ENCODE measurements at regions not wholly inside any gene's neighbourhood (a gene's known extent, or its start where the extent isn't known, plus 50 kb on each side); places are given as distances from the start of the nearest gene placed in this dataset.

DNA sequence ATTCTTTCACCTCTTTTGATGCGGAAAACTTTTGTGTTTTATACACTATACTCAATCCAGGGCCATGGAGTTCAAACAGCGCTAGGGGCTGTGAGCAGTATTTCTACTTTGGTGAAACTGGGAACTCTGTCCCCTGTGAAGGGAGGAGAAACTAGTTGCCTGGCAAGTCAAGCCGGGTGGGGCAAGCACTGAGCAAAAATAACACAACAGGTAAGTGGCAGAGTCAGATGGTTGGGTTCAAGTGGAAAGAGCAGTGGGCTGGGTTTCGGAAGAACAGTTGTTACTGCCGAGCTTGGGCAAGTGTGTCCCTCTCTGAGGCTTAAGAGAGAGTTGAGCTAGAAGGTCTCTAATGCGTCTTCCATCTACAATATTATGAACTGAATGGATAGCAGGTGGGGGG lies 59.7 kb upstream of the ROPN1 start:
- no peaks in the 10 kb centered on the region for H3K36me3 ChIP-seq (ENCODE audit: control insufficient read depth in 2 of 3, insufficient read depth in 3 of 3, low read length in 3 of 3)
- no peak for FAIRE-seq
- intact Hi-C loops (cut with DNase I): no loop called here
- no peak overlapping the region for H3K4me3 ChIP-seq (ENCODE audit: low read length in 3 of 3)
- no peak overlapping the region for H3K27ac ChIP-seq (ENCODE audit: low read depth in 2 of 2, low read length in 2 of 2)
- H3K9me3 ChIP-seq (ENCODE audit: control insufficient read depth in 2 of 3, insufficient read depth in 1 of 3, low read length in 3 of 3): no peaks in the 10 kb centered on the region
- no peaks in the 10 kb centered on the region for H3K4me1 ChIP-seq (ENCODE audit: control insufficient read depth in 2 of 3, insufficient read depth in 2 of 3, low read depth in 1 of 3, low read length in 3 of 3)
- no peak for DNase-seq
- no peaks in the 10 kb centered on the region for H3K27me3 ChIP-seq (ENCODE audit: control insufficient read depth, insufficient read depth, low read length)
- TF ChIP-seq, protein P1, sequence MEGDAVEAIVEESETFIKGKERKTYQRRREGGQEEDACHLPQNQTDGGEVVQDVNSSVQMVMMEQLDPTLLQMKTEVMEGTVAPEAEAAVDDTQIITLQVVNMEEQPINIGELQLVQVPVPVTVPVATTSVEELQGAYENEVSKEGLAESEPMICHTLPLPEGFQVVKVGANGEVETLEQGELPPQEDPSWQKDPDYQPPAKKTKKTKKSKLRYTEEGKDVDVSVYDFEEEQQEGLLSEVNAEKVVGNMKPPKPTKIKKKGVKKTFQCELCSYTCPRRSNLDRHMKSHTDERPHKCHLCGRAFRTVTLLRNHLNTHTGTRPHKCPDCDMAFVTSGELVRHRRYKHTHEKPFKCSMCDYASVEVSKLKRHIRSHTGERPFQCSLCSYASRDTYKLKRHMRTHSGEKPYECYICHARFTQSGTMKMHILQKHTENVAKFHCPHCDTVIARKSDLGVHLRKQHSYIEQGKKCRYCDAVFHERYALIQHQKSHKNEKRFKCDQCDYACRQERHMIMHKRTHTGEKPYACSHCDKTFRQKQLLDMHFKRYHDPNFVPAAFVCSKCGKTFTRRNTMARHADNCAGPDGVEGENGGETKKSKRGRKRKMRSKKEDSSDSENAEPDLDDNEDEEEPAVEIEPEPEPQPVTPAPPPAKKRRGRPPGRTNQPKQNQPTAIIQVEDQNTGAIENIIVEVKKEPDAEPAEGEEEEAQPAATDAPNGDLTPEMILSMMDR (IDR thresholded peaks at IDR 0.05; ENCODE audit: borderline replicate concordance, extremely low read depth, insufficient read depth): no peak
- H3K9ac ChIP-seq (ENCODE audit: low read length in 3 of 3): no peak overlapping the region

DNA sequence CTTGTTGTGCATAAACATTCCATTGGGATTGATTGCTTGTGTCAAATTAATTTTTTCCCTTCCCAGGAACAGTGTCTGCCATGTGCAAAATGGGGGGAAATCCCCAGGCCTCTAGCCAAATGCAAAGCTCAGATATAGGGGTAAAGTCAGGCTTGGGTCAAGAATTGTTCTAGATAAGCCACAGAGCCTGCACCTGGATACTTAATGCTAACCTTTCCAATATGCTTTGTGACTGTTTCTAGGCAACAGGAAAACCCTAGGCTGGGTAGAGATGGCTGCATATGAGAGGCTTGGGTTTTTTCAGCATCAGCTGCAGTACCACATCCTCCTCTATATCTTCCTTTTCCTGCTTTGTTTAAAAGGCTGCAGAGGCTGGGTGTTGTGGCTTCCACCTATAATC lies 61.9 kb upstream of the ROPN1 start:
- FAIRE-seq: no peak
- no peaks in the 10 kb centered on the region for H3K9me3 ChIP-seq (ENCODE audit: control insufficient read depth in 2 of 3, insufficient read depth in 1 of 3, low read length in 3 of 3)
- no peak overlapping the region for H3K27ac ChIP-seq (ENCODE audit: low read depth in 2 of 2, low read length in 2 of 2)
- H3K27me3 ChIP-seq (ENCODE audit: control insufficient read depth, insufficient read depth, low read length): no peaks in the 10 kb centered on the region
- TF ChIP-seq, protein P1 (IDR thresholded peaks at IDR 0.05; ENCODE audit: borderline replicate concordance, extremely low read depth, insufficient read depth): no peak
- DNase-seq: no peak
- no peaks in the 10 kb centered on the region for H3K36me3 ChIP-seq (ENCODE audit: control insufficient read depth in 2 of 3, insufficient read depth in 3 of 3, low read length in 3 of 3)
- no peak overlapping the region for H3K9ac ChIP-seq (ENCODE audit: low read length in 3 of 3)
- peaks cover 0 to 2% (median 0%) of the 10 kb centered on the region in 3 donors for H3K4me1 ChIP-seq (ENCODE audit: control insufficient read depth in 2 of 3, insufficient read depth in 2 of 3, low read depth in 1 of 3, low read length in 3 of 3)
- intact Hi-C loops (cut with DNase I): no loop called here
- no peak overlapping the region for H3K4me3 ChIP-seq (ENCODE audit: low read length in 3 of 3)

GRCh38 chr3:124056846-124057245 lies 64.9 kb upstream of the ROPN1 start:
- Histone ChIP-seq H3K36me3 (ENCODE audit: control insufficient read depth in 2 of 3, insufficient read depth in 3 of 3, low read length in 3 of 3) (no peaks in the 10 kb centered on the region), H3K4me1 (ENCODE audit: control insufficient read depth in 2 of 3, insufficient read depth in 2 of 3, low read depth in 1 of 3, low read length in 3 of 3) (peaks cover 0 to 2% (median 0%) of the 10 kb centered on the region in 3 donors), H3K9me3 (ENCODE audit: control insufficient read depth in 2 of 3, insufficient read depth in 1 of 3, low read length in 3 of 3) (no peaks in the 10 kb centered on the region), H3K27ac (ENCODE audit: low read depth in 2 of 2, low read length in 2 of 2) (no peak overlapping the region), H3K27me3 (ENCODE audit: control insufficient read depth, insufficient read depth, low read length) (no peaks in the 10 kb centered on the region), H3K9ac (ENCODE audit: low read length in 3 of 3) (no peak overlapping the region), H3K4me3 (ENCODE audit: low read length in 3 of 3) (no peak overlapping the region)
- intact Hi-C loops (cut with DNase I): no loop called here
- DNase-seq (peak in 1 of 5 donors; percentile 14), FAIRE-seq (no peak)
- TF ChIP-seq, protein P1 (IDR thresholded peaks at IDR 0.05; ENCODE audit: borderline replicate concordance, extremely low read depth, insufficient read depth): no peak

DNA sequence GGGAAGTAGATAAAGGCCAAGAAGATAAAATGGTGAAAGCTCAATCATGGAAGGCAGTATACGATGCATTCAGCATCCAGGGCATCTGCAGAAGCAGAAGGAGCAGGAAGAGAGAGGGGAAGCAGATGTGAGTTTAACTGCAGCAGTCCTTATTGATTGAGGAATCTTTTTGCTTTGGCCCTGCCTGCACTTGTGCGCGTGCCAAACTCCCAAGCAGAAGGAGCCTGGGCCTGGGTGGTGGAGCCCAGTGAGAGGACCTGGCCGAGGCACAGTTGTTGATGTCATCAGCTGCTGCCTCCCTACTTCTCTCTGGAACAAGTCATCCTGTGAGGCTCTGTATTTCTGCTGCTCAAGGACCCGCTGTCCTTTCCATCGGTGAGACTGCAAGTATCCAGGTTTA lies 65.5 kb upstream of the ROPN1 start:
- no peaks in the 10 kb centered on the region for H3K9me3 ChIP-seq (ENCODE audit: control insufficient read depth in 2 of 3, insufficient read depth in 1 of 3, low read length in 3 of 3)
- TF ChIP-seq, protein P1 (IDR thresholded peaks at IDR 0.05; ENCODE audit: borderline replicate concordance, extremely low read depth, insufficient read depth): no peak
- no peaks in the 10 kb centered on the region for H3K27me3 ChIP-seq (ENCODE audit: control insufficient read depth, insufficient read depth, low read length)
- no peak overlapping the region for H3K4me3 ChIP-seq (ENCODE audit: low read length in 3 of 3)
- intact Hi-C loops (cut with DNase I): no loop called here
- H3K9ac ChIP-seq (ENCODE audit: low read length in 3 of 3): no peak overlapping the region
- no peaks in the 10 kb centered on the region for H3K36me3 ChIP-seq (ENCODE audit: control insufficient read depth in 2 of 3, insufficient read depth in 3 of 3, low read length in 3 of 3)
- DNase-seq (peak in 1 of 5 donors; percentile 76), FAIRE-seq (no peak)
- H3K4me1 ChIP-seq (ENCODE audit: control insufficient read depth in 2 of 3, insufficient read depth in 2 of 3, low read depth in 1 of 3, low read length in 3 of 3): peaks cover 0 to 2% (median 0%) of the 10 kb centered on the region in 3 donors
- H3K27ac ChIP-seq (ENCODE audit: low read depth in 2 of 2, low read length in 2 of 2): no peak overlapping the region
